GM19455 (cell line): ENCODE measurements at regions not wholly inside any gene's neighbourhood (a gene's known extent, or its start where the extent isn't known, plus 50 kb on each side); places are given as distances from the start of the nearest gene placed in this dataset.

Experiments used
- ATAC-seq: cut with Tn5 transposase; IDR thresholded peaks from one replicate; pipeline ENCODE4 v1.9.1; 2021; ENCODE audit not compliant: unreplicated experiment

DNA sequence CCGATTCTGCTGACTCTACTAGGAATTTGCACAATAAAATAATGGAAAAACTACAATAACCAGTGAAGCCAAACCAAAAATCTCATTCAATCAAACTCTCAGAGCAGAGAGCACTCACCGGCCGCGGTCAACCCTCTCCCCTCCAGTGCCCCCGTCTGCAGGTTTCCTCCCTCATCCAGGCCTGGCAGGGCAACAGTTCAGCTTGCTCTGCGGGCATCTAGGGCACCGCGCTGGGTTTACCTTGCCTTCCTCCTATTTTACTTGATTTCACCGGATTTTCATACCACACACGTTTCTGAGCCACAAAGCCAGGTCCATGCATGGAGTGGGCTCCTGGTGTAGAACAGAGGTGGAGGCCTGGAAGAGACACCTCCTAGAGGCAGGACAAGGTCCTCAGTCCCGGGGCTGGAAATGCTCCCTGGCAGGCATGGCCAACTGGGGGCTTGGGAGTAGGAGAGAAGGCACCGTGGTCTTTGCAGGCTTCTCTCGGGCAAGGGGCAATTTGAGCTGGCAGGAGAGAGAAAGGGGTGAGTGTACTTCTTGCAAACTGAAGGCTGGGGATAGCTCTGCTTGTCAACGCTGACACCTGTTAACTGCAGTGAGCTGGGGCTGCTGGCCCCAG lies 938.4 kb downstream of the BRD1 start:
- ATAC-seq: no peak

DNA sequence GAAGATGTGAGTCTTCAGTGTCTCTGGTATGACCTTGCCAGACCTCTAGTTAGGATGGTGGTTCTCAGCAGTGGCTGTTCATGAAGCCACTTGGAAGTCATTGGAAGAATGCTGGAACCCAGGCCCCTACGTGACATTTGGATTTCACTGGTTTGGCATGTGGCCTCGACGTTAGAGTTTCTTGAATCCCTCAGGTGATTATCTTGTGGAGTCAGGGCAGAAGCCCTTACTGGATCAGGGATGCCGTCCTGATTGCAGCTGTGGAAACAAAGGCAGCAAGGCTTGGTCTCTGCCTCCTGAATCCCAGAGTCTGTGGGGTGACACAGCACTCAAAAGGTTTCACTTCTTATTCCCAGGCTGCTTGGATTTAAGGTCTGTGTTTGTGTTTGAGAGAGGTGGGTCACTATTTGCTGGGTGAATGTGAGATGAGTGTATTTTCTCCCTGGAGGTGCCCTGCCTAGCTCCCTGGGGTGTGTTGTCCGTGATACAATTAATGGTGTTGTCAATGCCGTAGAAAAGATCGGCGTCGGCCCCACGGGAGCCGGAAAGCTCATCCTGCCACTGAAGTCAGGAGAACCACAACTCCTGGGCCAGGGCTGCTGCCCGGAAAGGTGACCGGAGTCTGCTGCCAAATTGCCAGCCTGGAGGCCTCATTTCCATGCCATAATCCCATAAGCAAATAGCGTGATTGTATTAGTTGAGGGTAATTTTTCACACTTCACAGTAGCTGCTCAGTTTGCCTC lies 939.0 kb downstream of the BRD1 start:
- no peak for ATAC-seq

- no peak for ATAC-seq
Observed at GRCh38 chr22:48887394-48888332, 940.0 kb downstream of the BRD1 start.

GRCh38 chr22:48886604-48887393 lies 940.9 kb downstream of the BRD1 start:
- no peak for ATAC-seq

GRCh38 chr22:48885919-48886305 lies 941.8 kb downstream of the BRD1 start:
- ATAC-seq: no peak

GRCh38 chr22:48885271-48885918 lies 942.3 kb downstream of the BRD1 start:
- no peak for ATAC-seq

GRCh38 chr22:48884786-48885185 lies 942.9 kb downstream of the BRD1 start:
- no peak for ATAC-seq

- no peak for ATAC-seq
Observed at GRCh38 chr22:48884324-48884723, 943.3 kb downstream of the BRD1 start.

DNA sequence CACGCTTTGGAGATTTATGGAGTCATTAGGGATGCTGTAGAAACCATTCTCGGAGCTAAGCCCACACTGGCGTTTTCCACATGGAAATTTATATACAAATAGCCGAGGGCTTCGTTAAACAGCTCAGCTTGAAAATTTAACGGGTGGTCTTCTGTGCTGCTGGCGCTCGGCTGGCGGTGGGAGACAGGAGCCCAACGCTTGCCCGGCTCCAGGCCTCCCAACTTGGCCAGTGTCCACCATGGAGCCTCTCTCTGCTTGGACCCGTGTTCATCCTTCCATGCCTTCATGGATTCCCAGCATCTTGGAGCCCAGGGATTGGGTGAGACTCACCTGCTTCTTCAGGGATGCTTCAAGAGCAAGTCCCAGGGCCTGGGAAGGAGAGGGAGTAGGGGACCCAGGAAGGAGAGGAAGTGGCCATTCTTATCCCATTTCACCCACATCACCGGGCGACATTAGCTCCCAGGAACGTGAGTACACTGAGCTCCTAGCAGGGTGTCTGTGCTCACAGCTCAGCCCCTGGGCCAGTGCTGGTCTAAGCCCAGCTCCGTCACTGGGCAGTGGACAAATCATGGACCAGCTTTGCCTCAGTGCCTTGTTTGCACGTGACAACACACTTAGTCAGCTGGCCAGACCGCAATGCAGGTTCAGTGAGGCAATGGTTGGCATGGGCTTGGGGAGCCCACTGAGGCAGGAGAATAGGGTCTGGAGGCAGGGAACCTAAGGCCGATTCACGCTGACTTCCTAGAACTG lies 944.3 kb downstream of the BRD1 start:
- no peak for ATAC-seq

GRCh38 chr22:48882636-48883200 lies 945.0 kb downstream of the BRD1 start:
- no peak for ATAC-seq

DNA sequence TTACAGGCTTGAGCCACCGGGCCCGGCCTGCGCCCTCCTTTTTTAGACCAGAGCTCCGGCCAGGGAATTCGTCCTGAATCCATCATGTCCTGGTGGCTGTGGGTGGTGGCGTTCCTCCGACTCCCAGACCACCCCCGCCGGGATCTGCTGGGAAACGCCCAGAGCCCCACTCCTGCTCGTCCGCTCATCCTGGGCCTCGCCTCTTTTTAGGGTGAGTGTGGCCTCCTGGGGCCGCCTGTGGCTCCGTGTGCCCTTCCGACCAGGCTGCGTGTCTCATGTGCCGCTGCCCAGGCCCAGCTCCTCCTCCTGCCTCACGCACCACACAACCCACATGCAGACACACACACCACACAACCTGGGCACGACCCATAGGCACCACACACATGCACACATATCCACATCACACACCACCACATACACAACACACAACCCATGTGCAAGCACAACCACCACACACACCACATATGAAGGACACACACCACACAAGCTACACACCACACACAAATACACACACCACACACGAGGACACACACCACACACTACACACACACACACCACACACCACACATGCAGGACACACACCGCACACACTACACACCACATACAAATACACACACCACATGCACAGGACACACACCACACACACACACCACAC lies 946.2 kb downstream of the BRD1 start:
- ATAC-seq: no peak

DNA sequence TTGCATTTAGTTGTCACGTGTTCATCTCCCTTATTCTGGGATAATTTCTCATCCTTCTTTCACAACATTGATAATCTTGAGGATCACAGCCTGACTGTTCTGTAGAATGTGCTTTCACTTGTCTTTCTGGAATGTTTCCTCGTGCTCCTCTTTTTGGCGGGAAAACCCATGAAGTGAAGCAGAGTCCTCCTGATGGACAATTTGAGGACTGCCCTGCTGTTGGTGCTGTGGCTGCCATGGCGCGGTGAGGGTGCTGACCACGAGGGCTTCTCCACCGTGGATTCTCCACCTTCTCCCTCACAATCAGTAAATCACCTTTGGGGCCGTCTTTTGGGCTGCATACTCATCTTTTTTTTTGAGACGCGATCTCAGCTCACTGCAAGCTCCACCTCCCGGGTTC lies 946.9 kb downstream of the BRD1 start:
- ATAC-seq: no peak

GRCh38 chr22:48876951-48877350 lies 950.7 kb downstream of the BRD1 start:
- no peak for ATAC-seq

GRCh38 chr22:48874956-48875355 lies 952.7 kb downstream of the BRD1 start:
- no peak for ATAC-seq

- ATAC-seq: no peak
Observed at GRCh38 chr22:48873191-48873520, 954.5 kb downstream of the BRD1 start.

- no peak for ATAC-seq
Observed at GRCh38 chr22:48872271-48873190, 955.1 kb downstream of the BRD1 start.

DNA sequence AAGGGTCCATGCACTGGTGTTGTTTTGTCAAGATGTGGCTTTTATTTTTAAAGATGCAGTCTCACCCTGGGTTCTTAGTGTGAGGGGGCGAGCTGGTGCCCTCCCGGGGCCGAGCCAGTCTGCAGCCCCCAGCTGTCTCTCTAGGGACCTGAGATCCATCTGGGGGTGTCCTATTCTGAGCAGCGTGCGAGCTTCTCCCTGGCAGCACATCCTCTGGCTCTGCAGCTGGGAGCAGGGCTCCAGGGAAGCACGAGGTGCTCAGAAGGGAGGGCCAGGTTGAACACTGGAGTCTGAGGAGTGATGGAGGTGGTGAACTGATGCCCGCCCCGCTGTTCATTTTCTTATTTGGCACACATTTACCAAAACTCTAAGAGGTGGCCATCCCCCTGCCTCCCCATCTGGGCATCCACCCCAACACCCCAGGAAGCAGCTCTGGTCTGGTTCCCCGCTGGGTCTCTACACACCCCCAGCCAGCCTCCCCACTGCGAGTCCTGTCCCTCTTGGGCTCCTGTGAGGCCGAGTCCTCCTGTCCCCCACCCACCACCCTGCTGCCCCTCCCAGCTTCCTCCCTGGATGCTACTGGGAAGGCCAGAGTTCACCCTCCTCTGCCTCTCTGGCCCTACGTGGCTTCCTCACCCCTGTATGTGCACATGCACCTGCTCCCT lies 956.4 kb downstream of the BRD1 start:
- ATAC-seq: no peak
